Fibroblast of skin of left quadriceps (primary cell): ENCODE measurements at regions not wholly inside any gene's neighbourhood (a gene's known extent, or its start where the extent isn't known, plus 50 kb on each side); places are given as distances from the start of the nearest gene placed in this dataset.
A peak's percentile ranks its signal among the peaks of the same experiment; 100 is the strongest.
"Not testable (repeated sequence)": the region's sequence is repeated elsewhere in the genome, so short reads cannot be mapped to it uniquely, and the experiment has no call there.

Experiments
- DNase-seq, 2 experiments: peaks; one replicate each; pipeline ENCODE4 v3.0.0-alpha.2; 2013; ENCODE audit warnings: low read depth in 2 of 2

GRCh38 chr4:11710453-11711093, 281.9 kb upstream of the HS3ST1 start:
- DNase-seq: peak; percentile 32 to 33

- no peak for DNase-seq
These were observed 275.6 kb upstream of the HS3ST1 start for GRCh38 chr4:11704186-11704830.

DNA sequence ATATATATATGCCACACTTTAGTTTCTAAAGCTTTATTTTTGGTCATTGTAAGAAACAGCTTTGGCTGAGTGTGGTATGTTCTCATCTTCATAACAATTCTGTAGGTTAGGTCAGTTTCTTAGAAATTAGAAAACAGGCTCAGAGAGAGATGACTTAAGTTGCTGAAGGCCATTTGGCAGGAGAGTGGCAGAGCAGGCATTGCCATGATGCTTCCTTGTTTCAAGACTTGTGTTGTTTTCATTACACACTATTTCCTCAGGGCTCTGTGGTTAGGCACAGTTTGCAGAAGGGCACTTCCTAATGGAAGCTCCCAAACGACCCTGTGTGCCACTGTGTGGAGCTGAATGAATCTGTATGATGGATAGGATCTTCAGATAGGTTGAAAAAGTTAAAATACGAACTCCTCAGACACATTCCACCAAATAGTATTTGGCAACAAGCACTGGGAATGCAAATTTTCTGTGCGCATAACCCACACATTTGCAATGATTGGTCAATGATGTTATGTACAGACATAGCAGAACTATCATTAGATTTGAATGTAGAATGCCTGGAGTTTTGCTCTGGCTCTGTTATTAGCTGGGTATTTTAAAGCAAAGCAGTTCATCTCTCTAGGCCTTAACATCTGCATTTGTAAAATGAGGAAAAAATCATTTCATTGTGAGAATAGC, 274.3 kb upstream of the HS3ST1 start:
- no peak for DNase-seq

GRCh38 chr4:11701966-11702725, 273.5 kb upstream of the HS3ST1 start:
- DNase-seq: no peak

- DNase-seq: no peak
These were observed 272.1 kb upstream of the HS3ST1 start for GRCh38 chr4:11700751-11701226.

DNA sequence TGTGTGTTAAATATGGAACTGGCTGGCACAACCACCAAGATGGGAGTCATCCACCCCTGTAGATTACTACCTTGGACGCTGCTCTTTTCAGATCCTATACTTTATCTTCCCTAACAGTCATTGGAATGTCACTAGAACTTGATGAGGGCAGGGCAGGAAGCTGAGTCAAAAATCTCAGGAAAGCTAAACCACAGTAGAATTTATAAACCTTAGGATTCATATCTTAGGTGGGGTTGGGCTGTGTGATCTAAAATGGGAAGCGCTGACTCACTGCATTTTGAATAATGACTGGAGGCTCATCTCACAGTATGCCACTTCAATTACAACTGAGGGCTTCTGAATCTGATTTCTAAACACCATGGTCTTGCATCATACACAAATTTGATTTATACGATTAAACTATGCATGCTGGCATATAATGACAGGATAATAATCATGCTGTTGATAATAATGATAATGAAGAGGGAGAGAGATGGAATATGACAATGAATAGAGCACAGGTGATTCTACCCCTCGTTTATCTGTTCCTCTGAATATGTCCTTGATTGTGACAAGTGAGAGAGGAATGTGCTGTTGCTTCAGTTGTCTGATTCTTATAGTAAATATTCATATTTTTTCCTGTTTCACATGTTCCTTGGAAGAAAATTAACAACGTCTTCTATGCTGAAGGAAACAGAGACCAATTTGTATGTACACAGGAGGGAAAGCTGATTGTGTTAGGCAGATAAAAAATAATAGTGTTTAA, 270.3 kb upstream of the HS3ST1 start:
- peak in 1 of 2 experiments; percentile 36 for DNase-seq

DNA sequence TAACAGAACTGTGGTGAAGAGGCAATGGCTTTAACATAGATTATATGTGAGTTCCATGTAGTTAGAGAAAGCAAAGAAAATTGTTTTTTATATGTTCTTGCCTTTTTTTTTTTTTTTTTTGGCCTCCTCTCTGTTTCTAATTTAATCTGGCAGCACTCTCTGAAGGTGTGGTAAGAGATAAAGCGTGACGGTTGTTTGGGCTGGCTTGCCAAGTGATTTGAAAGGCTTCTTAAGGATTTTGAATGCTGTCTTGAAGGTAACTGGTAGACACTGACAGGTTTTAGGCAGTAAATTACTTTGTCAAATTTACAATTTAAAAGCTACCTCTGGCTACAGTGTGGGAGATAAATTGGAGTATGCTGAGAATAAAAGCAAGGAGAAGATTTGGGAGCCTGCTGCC, 269.3 kb upstream of the HS3ST1 start:
- DNase-seq: no peak

- DNase-seq: no peak
These were observed 265.0 kb upstream of the HS3ST1 start for GRCh38 chr4:11693693-11694092.

DNA sequence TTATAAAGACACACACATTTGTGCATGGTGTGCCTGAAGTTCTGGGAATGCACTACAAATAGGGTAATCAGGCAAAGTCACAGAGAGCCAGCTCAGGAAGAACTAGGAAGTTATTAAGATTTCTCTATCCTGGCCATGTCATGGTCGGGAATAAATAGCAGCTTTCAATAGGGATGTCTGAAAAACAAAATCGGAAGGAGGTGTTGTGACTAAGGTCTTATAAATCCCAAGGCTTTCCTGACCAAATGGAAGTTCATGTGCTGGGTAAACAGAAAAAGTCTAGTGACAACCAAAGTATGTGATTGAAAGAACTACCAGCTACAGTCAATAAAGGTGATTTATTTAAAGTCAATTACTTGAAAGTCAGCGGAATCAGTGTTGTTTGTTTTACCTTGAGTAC, 262.5 kb upstream of the HS3ST1 start:
- DNase-seq: no peak

DNA sequence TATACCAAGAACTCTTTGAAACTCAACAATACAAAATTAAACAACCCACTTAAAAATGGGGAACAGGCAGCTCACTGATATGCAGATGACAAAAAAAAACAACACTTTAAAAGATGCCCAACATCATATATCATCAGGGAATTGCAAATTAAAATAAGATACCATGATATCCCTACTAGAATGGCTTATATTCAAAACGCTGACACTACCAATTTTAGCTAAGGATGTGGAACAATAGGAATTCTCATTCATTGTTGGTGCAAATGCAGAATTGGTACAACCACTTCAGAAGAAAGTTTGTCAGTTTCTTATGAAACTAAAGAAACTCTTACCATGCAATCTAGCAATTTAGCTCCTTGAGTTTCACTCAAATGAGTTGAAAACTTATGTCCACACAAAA, 259.0 kb upstream of the HS3ST1 start:
- no peak for DNase-seq

DNA sequence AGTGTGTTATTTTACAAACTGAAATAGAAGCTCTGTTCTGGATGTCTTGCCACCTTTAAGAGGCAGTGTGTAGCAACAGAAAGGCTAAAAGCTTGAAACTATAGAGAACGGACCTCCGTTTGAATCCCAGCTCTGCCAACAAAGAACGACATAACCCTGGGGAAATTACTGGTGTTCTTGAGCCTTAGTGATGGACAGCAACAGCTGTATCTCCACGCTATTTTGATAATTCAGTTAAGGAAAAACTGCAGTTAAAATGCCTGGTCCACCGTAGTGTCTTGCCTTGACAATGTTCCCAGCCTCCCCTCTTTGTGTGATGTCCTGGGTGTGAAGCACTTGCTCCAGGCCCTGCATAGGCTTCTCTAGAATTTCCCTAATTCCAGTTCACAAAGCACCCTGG, 256.8 kb upstream of the HS3ST1 start:
- no peak for DNase-seq

DNA sequence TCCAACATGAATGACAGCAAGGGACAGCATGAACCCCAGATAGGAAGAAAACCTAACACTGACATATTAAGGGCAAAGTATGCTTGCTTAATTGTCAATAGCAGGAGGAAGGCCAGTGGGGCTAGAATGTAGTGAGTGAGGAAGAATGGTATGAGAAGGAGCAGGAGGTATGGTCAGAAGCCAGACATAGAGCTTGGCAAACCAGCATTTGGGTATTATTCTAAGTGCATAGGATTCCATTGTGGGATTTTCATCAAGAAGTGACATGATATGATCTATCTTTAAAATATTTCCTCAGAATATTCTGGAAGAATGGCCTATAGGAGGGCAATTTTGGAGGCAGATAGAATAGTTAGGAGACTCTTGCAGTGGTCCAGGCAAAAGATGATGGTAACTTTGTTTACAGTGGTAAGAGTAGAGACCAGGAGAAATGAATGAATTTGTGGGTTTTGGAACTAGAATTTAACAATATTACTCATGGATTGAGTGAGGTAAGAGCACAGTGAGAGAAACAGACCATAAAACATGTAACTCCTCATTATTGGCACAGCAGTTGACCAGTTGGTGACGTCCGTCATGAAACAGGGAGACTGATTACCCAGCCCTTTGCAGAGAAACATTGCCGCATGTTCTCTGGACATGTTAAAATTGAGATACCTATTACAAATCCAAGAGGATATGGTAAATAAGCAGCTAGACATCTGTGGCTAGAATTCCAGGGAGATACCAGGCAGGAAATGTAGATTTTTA, 246.5 kb upstream of the HS3ST1 start:
- DNase-seq: no peak

GRCh38 chr4:11670304-11670703, 241.6 kb upstream of the HS3ST1 start:
- no peak for DNase-seq

GRCh38 chr4:11669156-11669555, 240.5 kb upstream of the HS3ST1 start:
- DNase-seq: no peak

- DNase-seq: no peak
These were observed 234.4 kb upstream of the HS3ST1 start for GRCh38 chr4:11663114-11663513.

- DNase-seq: no peak
These were observed 222.3 kb upstream of the HS3ST1 start for GRCh38 chr4:11650801-11651596.

GRCh38 chr4:11647433-11647832, 218.7 kb upstream of the HS3ST1 start:
- no peak for DNase-seq

DNA sequence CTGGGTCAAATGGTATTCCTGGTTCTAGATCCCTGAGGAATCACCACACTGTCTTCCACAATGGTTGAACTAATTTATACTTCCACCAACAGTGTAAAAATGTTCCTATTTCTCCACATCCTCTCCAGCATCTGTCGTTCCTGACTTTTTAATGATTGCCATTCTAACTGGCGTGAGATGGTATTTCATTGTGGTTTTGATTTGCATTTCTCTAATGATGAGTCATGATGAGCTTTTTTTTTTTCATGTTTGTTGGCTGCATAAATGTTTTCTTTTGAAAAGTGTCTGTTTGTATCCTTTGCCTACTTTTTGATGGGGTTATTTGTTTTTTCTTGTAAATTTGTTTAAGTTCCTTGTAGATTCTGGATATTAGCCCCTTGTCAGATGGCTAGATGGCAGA, 214.4 kb upstream of the HS3ST1 start:
- not testable (repeated sequence) for DNase-seq

DNA sequence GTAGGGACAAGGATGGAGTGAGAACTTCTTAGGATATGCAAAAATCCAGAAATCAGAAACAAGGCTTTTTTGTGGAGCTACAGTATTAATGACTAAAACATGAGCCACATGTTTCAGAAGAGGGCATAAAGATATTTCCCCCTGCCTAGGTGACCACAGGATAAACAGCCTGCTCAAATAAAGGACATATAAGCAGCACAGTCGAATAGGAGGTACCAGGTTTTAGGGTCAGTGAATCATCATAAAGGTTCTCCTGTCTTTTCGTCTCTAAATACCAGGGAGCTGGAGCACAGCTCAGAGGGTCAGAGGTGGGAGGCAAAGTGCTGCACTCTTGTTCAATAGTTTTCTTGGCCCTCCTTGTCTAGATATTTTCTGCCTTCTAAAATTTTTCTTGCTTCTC, 211.9 kb upstream of the HS3ST1 start:
- no peak for DNase-seq

GRCh38 chr4:11636551-11636950, 207.9 kb upstream of the HS3ST1 start:
- no peak for DNase-seq
